ENCODE measurements at regions not wholly inside any gene's neighbourhood (a gene's known extent, or its start where the extent isn't known, plus 50 kb on each side); places are given as distances from the start of the nearest gene placed in this dataset.

GRCh38 chr7:131899271-131900030 is 343.0 kb upstream of the PODXL start:
- DNase-seq (ENCODE audit: low spot score), result no peak

- DNase-seq (ENCODE audit: low spot score), result no peak
Measured at GRCh38 chr7:131898418-131898817, 342.0 kb upstream of the PODXL start.

GRCh38 chr7:131897790-131898165 is 341.4 kb upstream of the PODXL start:
- DNase-seq (ENCODE audit: low spot score), result no peak

- DNase-seq (ENCODE audit: low spot score), result no peak
Measured at GRCh38 chr7:131897016-131897789, 340.8 kb upstream of the PODXL start.

GRCh38 chr7:131896165-131896863 is 339.9 kb upstream of the PODXL start:
- DNase-seq (ENCODE audit: low spot score), result no peak

- no peak for DNase-seq (ENCODE audit: low spot score)
Measured at GRCh38 chr7:131895541-131896164, 339.2 kb upstream of the PODXL start.

GRCh38 chr7:131893631-131894340 is 337.4 kb upstream of the PODXL start:
- no peak for DNase-seq (ENCODE audit: low spot score)

- DNase-seq (ENCODE audit: low spot score), result no peak
Measured at GRCh38 chr7:131890176-131890575, 333.7 kb upstream of the PODXL start.

GRCh38 chr7:131889572-131890150 is 333.2 kb upstream of the PODXL start:
- DNase-seq (ENCODE audit: low spot score), result no peak

GRCh38 chr7:131883769-131884168 is 327.3 kb upstream of the PODXL start:
- no peak for DNase-seq (ENCODE audit: low spot score)

- DNase-seq (ENCODE audit: low spot score), result no peak
Measured at GRCh38 chr7:131883196-131883595, 326.8 kb upstream of the PODXL start.

- DNase-seq (ENCODE audit: low spot score), result no peak
Measured at GRCh38 chr7:131882321-131882720, 325.9 kb upstream of the PODXL start.

GRCh38 chr7:131880078-131880477 is 323.6 kb upstream of the PODXL start:
- DNase-seq (ENCODE audit: low spot score), result no peak

GRCh38 chr7:131879424-131879823 is 323.0 kb upstream of the PODXL start:
- no peak for DNase-seq (ENCODE audit: low spot score)

GRCh38 chr7:131878777-131879176 is 322.3 kb upstream of the PODXL start:
- DNase-seq (ENCODE audit: low spot score), result no peak

GRCh38 chr7:131873581-131873980 is 317.2 kb upstream of the PODXL start:
- DNase-seq (ENCODE audit: low spot score), result no peak

- DNase-seq (ENCODE audit: low spot score), result no peak
Measured at GRCh38 chr7:131869986-131870385, 313.6 kb upstream of the PODXL start.

GRCh38 chr7:131869169-131869844 is 312.9 kb upstream of the PODXL start:
- DNase-seq (ENCODE audit: low spot score), result no peak

- no peak for DNase-seq (ENCODE audit: low spot score)
Measured at GRCh38 chr7:131867461-131867860, 311.0 kb upstream of the PODXL start.

- DNase-seq (ENCODE audit: low spot score), result no peak
Measured at GRCh38 chr7:131865911-131866310, 309.5 kb upstream of the PODXL start.

All from HuH-7.5 (cell line).